GM18870 (cell line): ENCODE measurements at regions not wholly inside any gene's neighbourhood (a gene's known extent, or its start where the extent isn't known, plus 50 kb on each side); places are given as distances from the start of the nearest gene placed in this dataset.

Experiments used
- ATAC-seq: cut with Tn5 transposase; IDR thresholded peaks from one replicate; pipeline ENCODE4 v1.9.1; 2021; ENCODE audit warnings: moderate library complexity; ENCODE audit not compliant: unreplicated experiment

DNA sequence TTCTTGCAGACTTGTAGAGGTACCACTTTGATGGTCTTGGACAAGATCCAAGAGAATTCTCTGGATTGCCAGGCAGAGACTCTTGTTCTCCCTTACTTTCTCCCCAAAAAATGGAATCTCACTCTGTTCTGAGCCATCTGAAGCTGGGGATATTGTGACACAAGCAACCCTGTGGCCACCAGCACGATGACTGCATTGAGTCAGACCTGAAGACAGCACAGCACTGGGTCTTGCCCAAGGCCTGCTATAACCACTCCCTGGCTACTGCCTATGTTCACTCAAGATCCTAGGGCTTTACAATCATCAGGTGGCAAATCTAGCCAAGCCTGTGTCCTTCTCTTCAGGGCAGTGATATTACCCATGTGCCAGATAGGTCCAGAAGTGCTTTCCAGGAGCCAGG is 202.5 kb upstream of the SERP2 start:
- ATAC-seq: no peak

DNA sequence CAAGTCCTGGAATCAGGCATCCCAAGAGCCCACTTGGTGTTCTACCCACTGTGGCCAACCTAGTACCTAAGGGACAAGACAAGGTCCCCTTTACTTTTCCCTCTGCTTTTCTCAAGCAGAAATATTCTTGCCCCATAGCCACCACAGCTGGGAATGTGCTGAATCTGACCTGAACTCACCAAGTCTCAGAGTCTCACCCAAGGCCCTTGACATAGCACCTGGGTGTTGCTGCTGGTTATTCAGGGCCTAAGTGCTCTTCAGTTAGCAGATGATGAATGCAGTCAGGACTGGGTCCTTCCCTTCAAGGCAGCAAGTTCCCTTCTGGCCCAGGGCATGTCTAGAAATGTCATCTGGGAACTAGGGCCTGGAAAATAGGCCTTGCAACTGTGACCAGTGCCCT is 201.8 kb upstream of the SERP2 start:
- no peak for ATAC-seq

DNA sequence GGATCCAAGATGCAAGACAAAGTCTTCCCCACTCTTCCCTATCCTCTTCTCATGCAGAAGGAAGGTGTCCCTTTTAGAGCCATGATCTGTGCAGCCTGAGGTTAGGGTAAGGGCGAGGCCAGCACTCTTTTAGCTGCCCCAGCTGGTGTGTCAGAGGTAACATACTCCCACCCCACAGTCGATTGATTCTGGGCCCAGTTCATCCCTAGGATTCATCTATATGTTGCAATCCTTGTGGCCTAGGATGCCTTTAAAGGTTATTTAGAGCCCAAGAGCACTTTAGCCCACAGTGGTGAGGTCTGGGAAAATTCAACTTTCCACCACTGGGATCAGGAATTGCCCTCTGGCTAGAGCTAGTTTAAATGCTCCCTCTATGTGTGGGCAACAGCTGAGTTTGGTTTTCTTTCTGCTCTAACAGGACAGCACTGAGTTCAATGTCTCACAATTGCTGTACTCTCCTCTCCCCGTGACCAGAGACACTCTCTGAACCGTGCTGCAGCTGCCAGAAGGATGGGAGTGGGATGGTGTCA is 201.3 kb upstream of the SERP2 start:
- no peak for ATAC-seq

DNA sequence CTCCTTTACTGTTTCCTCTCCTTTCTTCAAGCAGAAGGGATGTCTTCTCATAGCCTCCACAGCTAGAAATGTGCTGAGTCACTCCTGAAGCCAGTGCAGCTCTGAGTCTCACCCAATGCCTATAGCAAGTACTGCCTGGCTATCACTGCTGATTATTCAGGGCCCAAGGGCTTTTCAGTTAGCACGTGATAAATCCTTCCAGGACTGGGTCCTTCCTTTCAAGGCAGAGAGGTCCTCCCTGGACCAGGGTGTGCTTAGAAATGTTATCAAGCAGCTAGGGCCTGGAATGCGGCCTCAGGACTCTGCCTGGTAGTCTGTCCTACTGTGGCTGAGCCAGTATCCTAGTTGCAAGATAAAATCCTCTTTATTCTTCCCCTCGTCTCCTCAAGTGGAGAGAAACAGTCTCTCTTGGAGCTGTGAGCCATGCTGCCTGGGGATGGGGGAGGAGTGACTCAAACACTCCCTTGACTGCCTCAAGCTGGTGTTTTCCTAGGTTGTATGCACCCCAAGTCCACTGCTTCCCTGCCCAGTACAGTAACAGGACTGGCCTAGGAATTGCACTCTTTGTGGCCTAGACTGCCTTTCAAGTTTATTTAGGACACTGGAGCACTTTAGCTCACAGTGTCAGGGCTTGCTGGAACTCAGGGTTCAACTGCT is 198.7 kb upstream of the SERP2 start:
- no peak for ATAC-seq

DNA sequence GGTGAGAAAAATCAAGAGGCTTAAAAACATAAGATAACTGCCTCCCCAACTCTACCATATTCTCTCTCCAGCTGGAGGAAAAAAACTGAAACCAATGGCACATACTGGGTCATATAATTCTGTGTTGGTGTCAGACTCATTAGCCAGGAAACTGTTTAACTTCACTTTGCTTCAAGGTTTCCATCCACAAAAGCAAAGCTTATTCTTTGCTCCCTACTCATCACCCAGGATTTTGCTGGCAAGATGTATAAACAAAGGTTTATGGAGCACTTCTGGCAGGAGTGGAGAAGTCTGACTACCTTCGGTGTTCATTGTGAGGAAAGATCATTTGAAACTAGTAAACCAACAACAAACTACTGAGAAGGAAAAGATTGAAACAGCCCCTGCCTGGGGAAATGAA is 197.5 kb upstream of the SERP2 start:
- ATAC-seq: no peak

DNA sequence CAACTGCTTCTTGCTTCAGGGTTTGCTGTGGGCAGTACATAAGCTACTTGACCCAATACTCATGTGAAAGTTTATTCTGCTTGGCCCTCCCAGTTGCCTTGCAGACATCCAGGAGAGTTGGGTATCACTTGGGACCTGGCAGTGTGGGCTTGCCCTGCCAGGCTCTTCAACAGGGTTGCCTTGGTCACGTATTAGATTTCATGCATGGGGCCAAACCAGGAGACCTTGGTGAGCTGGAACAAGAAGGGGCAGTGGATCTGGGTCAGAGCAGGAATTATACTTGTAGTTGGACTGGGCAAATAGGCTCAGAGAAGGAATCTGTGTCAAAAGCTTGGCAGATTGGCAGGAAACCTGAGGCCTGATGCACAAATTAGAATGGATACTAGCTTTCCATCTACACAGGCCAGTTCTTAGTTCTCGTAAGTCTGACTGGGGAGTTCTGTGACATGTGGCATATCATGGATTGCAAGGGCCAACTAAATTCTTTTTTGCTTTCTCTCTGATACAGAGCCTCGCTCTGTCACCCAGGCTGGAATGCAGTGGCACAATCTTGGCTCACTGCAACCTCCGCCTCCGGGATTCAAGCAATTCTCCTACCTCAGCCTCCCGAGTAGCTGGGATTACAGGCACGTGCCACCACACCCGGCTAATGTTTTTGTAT is 192.6 kb upstream of the SERP2 start:
- ATAC-seq: no peak

DNA sequence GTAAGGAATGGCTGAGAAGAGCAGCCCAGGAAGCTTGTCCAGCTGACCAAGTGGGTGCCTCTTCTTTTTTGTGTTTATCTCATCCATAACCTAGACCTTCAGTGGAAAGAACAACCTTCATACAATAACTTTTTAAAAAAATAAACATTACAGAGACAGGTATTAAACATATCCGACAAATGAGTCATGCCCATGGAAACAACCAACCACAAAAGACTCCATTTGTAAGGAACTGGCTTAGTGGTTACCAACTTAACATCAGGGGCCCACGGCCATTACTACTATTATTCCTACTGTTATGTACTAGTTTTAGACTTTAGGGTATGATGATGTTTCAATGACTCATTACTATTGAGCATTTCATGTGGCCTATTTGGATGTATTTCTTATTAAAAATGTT is 191.7 kb upstream of the SERP2 start:
- no peak for ATAC-seq

DNA sequence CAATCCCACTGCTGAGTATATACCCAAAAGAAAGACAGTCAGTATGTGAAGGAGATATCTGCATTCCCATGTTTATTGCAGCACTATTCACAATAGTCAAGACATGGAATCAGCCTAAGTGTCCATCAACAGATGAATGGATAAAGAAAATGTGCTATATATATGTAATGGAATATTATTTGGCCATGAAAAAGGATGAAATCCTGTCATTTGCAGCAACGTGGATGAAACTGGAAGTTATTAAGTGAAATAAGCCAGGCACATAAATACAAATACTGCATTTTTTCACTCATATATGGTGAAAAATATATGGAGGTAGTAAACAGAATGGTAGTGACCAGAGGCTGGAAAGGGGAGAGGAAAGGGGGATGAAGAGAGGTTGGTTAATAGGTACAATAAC is 188.9 kb upstream of the SERP2 start:
- no peak for ATAC-seq

DNA sequence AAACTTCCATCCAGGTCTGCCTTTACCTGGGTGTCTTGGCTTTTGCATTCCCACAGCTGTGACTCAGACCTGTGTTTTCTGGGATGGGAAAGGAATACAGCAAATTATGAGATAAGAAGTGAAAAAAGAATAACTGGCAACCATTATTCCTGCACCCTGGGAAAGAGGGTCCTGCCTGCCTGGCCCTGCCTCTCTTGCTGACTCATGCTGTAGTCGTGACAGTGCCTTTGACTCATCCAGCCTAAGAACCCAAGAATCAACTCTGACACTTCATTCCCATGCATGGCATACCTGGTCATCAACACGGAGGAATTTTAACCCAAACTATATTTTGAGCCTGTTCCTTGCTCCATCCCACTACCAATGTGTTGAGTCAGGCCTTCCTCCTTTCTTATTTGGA is 185.4 kb upstream of the SERP2 start:
- ATAC-seq: no peak

DNA sequence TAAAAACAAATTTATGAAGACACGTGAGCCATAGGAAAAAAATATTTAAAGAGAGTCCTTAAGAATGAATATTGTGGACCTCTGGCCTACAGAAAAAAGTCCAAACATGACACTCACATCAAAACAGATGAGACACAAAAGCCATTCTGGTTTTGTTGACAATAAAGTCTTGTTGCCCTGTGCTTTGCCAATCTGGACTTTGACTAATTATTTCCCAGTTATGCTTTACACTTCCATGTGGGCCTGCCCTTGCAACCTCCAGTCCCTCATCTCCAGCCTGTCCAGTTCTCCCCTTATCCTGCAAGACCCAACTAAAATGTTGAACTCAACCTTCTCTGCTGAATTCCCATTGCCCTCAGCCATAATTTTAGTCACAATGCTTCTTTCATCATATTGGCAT is 184.5 kb upstream of the SERP2 start:
- ATAC-seq: no peak

DNA sequence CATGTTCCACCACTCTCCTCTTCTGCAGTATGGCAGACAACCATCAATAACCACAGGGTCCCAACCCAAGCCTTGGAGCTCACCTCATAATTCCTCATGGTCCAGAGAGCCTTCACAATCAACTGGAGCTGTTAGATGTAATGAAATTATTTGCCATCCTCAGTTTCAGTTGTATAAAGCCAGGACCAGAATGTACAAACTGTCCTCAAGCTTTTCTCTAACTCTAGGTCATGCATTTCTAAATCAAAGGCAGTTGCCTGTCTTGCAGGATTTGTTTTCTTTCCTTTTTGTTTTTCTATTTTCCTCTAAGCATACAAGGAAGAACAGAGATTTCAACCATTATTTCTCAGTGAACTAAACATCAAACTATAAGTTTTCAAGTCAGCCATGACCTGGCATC is 182.5 kb upstream of the SERP2 start:
- no peak for ATAC-seq

DNA sequence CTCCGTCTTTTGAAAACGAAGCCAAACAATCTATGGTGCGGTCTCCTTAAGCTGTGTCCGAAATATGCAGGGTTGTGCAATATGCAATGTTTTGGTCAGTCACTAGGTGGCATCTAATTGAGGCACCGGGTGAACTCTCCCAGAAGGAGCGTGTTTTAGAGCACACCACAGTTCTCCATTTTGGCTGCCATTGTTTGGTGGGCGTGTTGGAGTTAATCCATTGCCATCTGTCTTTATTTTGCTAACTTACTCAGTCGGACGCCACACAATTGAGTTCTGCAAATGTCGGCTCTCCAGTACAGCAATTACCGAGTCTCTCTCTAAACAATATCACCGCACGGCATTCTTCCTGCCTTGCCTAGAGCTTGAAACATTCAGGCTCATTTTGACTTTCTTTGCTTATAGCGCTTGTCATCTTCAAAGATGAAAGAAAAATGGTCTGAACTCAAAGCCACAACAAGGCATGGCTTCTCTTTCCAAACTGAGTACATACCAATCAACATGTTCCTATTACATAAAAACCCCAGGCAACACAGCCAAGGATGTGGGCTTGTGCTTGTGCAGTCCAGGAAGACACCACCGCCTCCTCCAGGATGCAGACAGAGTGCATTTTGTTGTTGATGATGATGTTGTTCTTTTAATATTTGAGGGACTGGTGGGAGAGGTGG is 182.0 kb upstream of the SERP2 start:
- no peak for ATAC-seq

DNA sequence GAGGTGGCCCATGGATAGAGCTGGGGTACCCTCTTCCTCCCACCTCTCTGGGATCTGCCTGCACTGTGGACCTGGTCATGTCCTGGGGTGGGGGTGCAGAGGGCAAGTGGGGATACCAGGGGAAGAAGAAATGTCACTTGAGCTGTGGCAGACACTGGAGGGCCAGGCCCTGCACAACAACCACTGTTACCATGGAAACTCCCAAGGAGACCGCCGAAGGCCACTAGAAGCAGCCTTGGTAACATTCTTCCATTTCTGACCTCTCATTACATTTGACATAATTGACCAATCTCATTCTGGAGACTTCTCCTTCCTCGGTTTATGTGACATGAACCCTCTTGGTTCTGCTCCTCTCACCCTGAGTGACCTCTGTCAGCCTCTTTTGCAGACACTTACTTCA is 179.9 kb upstream of the SERP2 start:
- ATAC-seq: no peak

DNA sequence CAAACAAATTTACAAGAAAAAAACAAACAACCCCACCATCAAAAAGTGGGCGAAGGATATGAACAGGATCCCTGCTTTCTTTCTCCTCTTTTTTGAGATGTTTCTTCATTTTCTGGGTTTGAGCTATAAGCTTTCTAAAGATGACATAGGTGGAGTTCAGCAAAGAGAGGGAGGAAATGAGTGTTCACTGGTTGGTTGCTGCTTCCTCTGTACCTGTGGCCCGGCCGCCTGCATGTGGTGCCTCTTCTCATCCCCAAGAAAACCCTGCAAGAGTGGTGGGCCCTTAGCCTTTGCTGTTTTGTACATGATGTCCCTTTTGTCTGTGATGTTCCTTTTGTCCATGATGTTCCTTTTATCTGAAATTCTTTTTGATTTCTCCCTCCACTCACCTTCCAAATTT is 178.4 kb upstream of the SERP2 start:
- ATAC-seq: no peak

DNA sequence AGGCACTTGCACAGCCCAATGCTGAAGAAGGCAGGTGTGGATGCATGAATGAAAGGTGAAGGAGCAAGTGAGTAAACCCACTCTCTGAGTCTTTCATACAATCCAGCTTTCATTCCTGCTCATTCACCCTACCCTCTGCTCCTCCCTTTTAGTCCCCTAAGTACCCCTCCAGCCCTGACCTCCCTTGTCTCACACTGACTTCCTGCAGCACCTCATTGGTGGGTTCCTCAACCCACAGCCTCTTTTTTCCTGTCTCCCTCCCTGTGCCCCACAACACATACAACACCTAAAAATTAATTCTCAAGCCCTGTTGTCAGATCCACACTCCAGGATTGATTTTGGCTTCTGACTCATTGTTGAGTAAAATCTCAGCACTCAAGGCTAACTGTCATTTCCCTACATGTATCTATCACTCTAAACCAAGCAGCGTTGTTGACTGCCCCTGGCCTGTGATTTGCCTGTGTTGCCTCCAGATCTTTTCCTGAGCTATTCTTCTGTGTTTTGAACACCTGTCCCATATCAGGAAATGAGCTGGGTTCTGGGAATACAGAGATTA is 177.3 kb upstream of the SERP2 start:
- no peak for ATAC-seq

DNA sequence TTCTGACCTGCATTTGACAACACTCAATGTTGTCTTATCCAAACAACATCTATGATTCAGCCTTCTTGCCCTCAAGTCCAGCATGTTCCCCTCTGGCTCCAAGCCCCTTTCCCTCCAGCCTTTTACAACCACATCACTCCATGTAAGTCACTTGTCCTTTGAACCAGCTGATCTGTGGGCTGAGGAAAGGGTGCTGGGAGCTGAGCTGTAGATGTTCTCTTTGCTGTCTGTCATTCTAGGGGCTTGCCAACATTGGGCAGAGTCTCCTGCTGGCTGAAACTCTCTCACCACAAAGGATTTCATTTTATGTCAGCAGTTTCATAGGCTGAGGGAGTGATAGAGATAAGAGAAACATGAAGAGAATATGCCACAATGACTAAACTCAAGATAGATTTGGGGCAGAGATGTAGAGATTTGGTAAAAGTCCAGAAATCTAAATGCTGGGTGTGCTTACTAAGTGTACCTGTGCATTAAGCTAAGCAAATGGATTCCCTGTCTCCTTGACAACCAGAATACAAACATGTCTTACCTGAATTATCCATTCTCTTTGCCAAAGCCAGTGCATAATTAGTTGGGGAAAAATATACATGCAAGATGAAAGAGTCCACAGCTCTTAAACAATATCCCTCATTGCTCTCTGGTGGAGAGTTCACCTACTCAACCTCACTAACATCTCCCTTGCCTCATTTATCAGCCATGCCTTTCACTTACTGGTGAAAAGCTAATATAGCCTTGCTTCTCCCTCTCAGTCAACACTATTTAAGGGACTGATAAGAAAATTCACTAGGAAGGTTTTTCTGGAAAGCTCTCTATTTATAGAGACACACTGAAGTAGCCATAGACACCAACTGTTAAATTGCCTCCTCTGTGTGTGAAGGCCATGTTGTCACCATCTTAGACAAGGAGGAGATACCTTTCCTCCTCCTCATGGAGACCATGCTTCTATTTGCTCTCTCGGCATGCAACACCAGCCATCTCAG is 175.5 kb upstream of the SERP2 start:
- ATAC-seq: peak; percentile 97

DNA sequence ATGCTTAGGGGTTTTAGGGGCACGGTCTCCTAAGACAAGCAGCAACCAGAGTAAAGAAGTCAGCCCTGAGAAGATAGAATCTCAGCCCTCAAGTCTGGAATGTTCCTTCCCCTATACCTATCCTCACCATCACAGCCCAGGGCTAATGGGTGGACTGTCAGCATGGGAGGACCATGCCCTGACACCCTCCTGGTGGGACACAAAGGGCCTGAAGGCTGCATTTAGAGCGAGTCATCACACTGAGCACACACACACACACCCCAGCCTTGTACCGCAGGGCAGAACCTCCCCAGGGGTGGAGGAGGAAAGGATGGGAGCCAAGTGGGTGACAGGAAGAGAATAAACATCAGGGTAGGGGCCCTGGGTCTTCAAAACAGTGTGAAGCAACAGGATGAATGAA is 174.8 kb upstream of the SERP2 start:
- no peak for ATAC-seq

DNA sequence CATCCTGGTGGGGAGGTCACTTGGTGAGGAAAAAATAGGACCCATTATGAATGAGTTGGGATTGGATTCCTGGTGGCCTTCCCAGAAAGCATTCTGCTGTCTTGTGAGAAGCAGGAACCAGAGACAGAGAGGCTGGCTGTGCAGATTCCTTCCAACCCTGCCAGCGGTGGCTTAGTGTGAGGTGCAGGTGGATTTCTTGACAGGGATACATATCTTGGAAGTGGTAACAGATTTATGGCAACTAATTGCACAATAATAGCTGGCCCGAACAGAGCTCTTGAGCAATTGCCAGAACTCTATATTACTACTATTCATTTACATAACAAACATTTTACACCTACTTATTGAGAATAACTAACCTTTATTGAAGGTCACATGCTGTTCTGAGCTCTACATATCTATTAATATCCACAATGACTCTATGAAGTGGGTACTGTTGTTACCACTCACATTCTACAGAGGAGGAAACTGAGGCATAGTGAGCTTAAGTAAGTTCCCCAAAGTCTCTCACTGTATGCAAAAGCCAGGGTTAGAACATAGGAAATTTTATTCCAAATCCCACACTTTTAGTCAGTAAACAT is 173.9 kb upstream of the SERP2 start:
- no peak for ATAC-seq

DNA sequence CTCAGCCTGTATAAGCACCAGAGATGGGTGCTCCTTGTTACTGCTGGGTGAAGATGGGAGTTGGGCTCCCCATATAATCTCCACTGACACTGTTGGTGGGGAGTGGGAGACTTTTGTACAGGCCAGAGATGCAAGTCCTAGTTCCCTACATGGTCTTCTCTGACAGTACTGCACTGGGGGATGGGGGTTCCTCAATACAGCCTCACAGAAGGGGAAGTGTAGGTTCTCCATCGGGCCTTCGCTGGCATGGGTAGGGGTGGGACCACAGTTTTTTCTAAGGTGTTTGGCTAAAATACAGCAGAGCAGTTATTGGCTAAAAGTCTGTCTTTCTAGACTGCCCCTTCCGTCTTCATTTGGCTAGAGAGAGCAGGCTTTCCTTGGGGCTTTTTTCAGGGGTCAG is 167.2 kb upstream of the SERP2 start:
- ATAC-seq: no peak

DNA sequence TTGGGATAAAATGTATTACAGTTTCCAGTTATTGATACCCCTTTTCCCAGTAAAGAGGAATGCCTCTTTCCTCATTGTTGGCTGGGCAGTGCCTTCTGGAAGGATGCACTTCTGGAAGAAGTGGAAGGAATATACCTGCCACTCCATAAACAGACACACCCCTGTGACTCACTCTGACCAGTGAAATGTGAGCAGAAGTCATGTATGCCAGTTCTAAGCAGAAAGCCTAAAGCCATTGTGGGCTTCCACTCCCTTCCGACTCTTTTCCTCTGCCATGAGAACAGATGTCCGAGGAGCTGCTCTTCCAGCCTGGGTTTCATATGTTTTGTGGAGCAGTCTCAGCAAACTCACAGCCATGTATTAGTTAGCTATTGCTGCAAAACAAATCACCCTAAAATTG is 166.1 kb upstream of the SERP2 start:
- no peak for ATAC-seq
